ENCODE measurements at regions not wholly inside any gene's neighbourhood (a gene's known extent, or its start where the extent isn't known, plus 50 kb on each side); places are given as distances from the start of the nearest gene placed in this dataset.

- no peaks in the 10 kb centered on the region for H3K27me3 Mint-ChIP-seq
- no peaks in the 10 kb centered on the region for H3K36me3 Mint-ChIP-seq
- H3K9me3 Mint-ChIP-seq: peaks cover 14% of the 10 kb centered on the region
- H3K27ac Mint-ChIP-seq: no peak overlapping the region
- no peak for TF ChIP-seq CTCF (conservative IDR thresholded peaks at IDR 0.05)
- DNase-seq (ENCODE audit: extremely low spot score, unreplicated experiment): no peak
- no peaks in the 10 kb centered on the region for H3K4me1 Mint-ChIP-seq (ENCODE audit: unreplicated experiment)
- no peak overlapping the region for H3K4me3 Mint-ChIP-seq
Observed at GRCh38 chr2:137806068-137806805, 158.0 kb upstream of the HNMT start.

GRCh38 chr2:137809252-137809651 lies 155.0 kb upstream of the HNMT start:
- DNase-seq (ENCODE audit: extremely low spot score, unreplicated experiment): no peak
- no peak for TF ChIP-seq CTCF (conservative IDR thresholded peaks at IDR 0.05)
- Mint-ChIP-seq H3K4me3 (no peak overlapping the region), H3K27me3 (no peaks in the 10 kb centered on the region), H3K36me3 (no peaks in the 10 kb centered on the region), H3K27ac (no peak overlapping the region), H3K9me3 (peaks cover 8% of the 10 kb centered on the region), H3K4me1 (ENCODE audit: unreplicated experiment) (no peaks in the 10 kb centered on the region)

GRCh38 chr2:137809837-137810236 lies 154.4 kb upstream of the HNMT start:
- DNase-seq (ENCODE audit: extremely low spot score, unreplicated experiment): no peak
- TF ChIP-seq CTCF (conservative IDR thresholded peaks at IDR 0.05): no peak
- Mint-ChIP-seq H3K4me3 (no peak overlapping the region), H3K27me3 (no peaks in the 10 kb centered on the region), H3K9me3 (peaks cover 8% of the 10 kb centered on the region), H3K36me3 (no peaks in the 10 kb centered on the region), H3K27ac (no peak overlapping the region), H3K4me1 (ENCODE audit: unreplicated experiment) (no peaks in the 10 kb centered on the region)

GRCh38 chr2:137812517-137812916 lies 151.8 kb upstream of the HNMT start:
- TF ChIP-seq CTCF (conservative IDR thresholded peaks at IDR 0.05): no peak
- H3K4me3 Mint-ChIP-seq: no peak overlapping the region
- no peak for DNase-seq (ENCODE audit: extremely low spot score, unreplicated experiment)
- H3K36me3 Mint-ChIP-seq: no peaks in the 10 kb centered on the region
- H3K4me1 Mint-ChIP-seq (ENCODE audit: unreplicated experiment): no peaks in the 10 kb centered on the region
- no peaks in the 10 kb centered on the region for H3K27me3 Mint-ChIP-seq
- H3K27ac Mint-ChIP-seq: no peak overlapping the region
- H3K9me3 Mint-ChIP-seq: peaks cover 5% of the 10 kb centered on the region

GRCh38 chr2:137813176-137813575 lies 151.1 kb upstream of the HNMT start:
- TF ChIP-seq CTCF (conservative IDR thresholded peaks at IDR 0.05): no peak
- H3K27me3 Mint-ChIP-seq: no peaks in the 10 kb centered on the region
- H3K4me1 Mint-ChIP-seq (ENCODE audit: unreplicated experiment): no peaks in the 10 kb centered on the region
- peaks cover 3% of the 10 kb centered on the region for H3K9me3 Mint-ChIP-seq
- DNase-seq (ENCODE audit: extremely low spot score, unreplicated experiment): no peak
- no peak overlapping the region for H3K27ac Mint-ChIP-seq
- no peak overlapping the region for H3K4me3 Mint-ChIP-seq
- no peaks in the 10 kb centered on the region for H3K36me3 Mint-ChIP-seq

Measured in type B pancreatic cell (in vitro differentiated cells).